ENCODE measurements at regions not wholly inside any gene's neighbourhood (a gene's known extent, or its start where the extent isn't known, plus 50 kb on each side); places are given as distances from the start of the nearest gene placed in this dataset.

DNA sequence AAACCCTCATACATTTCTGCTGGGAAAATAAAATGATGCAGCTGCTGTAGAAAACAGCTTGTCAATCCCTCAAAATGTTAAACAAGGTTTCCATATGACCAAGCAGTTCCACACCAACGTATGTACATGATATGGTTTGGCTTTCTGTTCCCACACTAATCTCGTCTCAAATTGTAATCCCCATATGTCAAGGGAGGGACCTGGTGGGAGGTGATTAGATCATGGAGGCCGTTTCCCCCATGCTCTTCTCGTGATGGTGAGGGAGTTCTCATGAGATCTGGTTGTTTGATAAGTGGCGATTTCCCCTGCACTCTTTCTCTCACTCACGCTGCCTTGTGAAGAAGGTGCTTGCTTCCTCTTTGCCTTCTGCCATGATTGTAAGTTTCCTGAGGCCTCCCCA lies 100.6 kb upstream of the SLC24A5 start:
- DNase-seq = no peak
- no peak overlapping the region for H3K4me3 Mint-ChIP-seq
- no peaks in the 10 kb centered on the region for H3K36me3 Mint-ChIP-seq
- no peak overlapping the region for H2AFZ ChIP-seq (ENCODE audit: insufficient read depth, low read depth, low read length, poor library complexity, severe bottlenecking)
- no peak overlapping the region for H3K4me2 ChIP-seq (replicated peaks; ENCODE audit: extremely low read depth, low read length, poor library complexity, severe bottlenecking)
- H3K27ac ChIP-seq (ENCODE audit: low read depth in 1 of 2, low read length in 2 of 2) = no peak overlapping the region
- no peaks in the 10 kb centered on the region for H3K9me3 ChIP-seq (replicated peaks in 1 of 2; ENCODE audit: control insufficient read depth in 1 of 2, insufficient read depth in 1 of 2, low read length in 2 of 2)
- H3K4me3 ChIP-seq (replicated peaks in 1 of 3; ENCODE audit: low read depth in 2 of 3, low read length in 3 of 3) = no peak overlapping the region
- H3K27ac Mint-ChIP-seq = no peak overlapping the region
- H3K27me3 Mint-ChIP-seq (ENCODE audit: low read depth in 3 of 3) = peaks cover 0 to 4% (median 2%) of the 10 kb centered on the region in 3 donors
- no CpG with 5 or more reads among the region's 6 CpGs for WGBS (ENCODE audit: insufficient coverage)
- H3K9ac ChIP-seq (ENCODE audit: insufficient read depth, low read length, poor library complexity, severe bottlenecking) = no peak overlapping the region
- TF ChIP-seq, protein P1, sequence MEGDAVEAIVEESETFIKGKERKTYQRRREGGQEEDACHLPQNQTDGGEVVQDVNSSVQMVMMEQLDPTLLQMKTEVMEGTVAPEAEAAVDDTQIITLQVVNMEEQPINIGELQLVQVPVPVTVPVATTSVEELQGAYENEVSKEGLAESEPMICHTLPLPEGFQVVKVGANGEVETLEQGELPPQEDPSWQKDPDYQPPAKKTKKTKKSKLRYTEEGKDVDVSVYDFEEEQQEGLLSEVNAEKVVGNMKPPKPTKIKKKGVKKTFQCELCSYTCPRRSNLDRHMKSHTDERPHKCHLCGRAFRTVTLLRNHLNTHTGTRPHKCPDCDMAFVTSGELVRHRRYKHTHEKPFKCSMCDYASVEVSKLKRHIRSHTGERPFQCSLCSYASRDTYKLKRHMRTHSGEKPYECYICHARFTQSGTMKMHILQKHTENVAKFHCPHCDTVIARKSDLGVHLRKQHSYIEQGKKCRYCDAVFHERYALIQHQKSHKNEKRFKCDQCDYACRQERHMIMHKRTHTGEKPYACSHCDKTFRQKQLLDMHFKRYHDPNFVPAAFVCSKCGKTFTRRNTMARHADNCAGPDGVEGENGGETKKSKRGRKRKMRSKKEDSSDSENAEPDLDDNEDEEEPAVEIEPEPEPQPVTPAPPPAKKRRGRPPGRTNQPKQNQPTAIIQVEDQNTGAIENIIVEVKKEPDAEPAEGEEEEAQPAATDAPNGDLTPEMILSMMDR (IDR thresholded peaks at IDR 0.05) = no peak
- no peaks in the 10 kb centered on the region for H3K36me3 ChIP-seq (replicated peaks in 1 of 2; ENCODE audit: control insufficient read depth in 1 of 2, insufficient read depth in 2 of 2, low read length in 2 of 2)
- no peaks in the 10 kb centered on the region for H3K79me2 ChIP-seq (ENCODE audit: insufficient read depth, low read length)
- no peaks in the 10 kb centered on the region for H3K4me1 Mint-ChIP-seq
- H3K27me3 ChIP-seq (ENCODE audit: control insufficient read depth in 2 of 2, insufficient read depth in 2 of 2, low read length in 2 of 2) = peaks cover 0 to 5% of the 10 kb centered on the region in 2 donors
- no peaks in the 10 kb centered on the region for H3K4me1 ChIP-seq (ENCODE audit: control insufficient read depth in 1 of 2, insufficient read depth in 2 of 2, low read length in 2 of 2)
- H3K9me3 Mint-ChIP-seq = peaks cover 0 to 3% (median 0%) of the 10 kb centered on the region in 7 donors
- intact Hi-C loops (cut with micrococcal nuclease) = no loop called here
- no peaks in the 10 kb centered on the region for H4K20me1 ChIP-seq (ENCODE audit: insufficient read depth, low read length)

DNA sequence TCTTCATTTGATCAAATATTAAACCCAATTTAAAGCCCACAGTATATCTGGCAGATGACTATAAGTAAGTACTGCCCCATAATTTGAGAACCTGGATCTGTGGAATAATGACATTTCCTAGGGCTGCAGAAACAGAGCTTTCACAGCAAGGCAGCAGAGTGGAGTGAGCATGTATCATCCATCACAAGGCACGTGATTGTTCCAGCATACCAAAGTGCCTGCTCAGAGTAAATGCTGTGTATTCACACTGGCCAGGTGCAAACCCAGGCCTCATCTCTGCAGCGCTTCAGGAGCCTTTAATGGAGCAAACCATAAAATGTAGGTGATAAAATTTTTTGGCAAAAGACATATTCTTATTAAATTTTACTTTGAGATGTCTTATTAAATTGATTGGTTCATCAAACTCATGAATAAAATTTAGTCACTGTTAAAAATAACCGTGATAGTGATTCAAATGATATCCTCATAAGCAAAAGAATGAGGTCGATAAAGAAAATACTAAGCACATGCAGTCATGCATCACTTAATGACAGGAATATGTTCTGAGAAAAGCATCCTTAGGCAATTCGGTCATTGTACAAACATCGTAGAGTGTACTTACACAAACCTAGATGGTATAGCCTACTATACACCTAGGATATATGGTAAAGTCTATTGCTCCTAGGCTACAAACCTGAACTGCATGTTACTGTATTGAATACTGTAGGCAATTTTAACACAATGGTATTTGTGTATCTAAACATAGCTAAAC lies 99.3 kb upstream of the SLC24A5 start:
- 90% methylated on average over 1 of the region's 6 CpGs for WGBS (ENCODE audit: insufficient coverage)
- Mint-ChIP-seq H3K9me3 (peaks cover 0 to 3% (median 2%) of the 10 kb centered on the region in 7 donors), H3K27me3 (ENCODE audit: low read depth in 3 of 3) (peaks cover 2 to 7% (median 2%) of the 10 kb centered on the region in 3 donors), H3K4me1 (no peaks in the 10 kb centered on the region), H3K4me3 (no peak overlapping the region), H3K27ac (no peak overlapping the region), H3K36me3 (no peaks in the 10 kb centered on the region)
- Histone ChIP-seq H3K4me2 (replicated peaks; ENCODE audit: extremely low read depth, low read length, poor library complexity, severe bottlenecking) (no peak overlapping the region), H2AFZ (ENCODE audit: insufficient read depth, low read depth, low read length, poor library complexity, severe bottlenecking) (no peak overlapping the region), H3K79me2 (ENCODE audit: insufficient read depth, low read length) (no peaks in the 10 kb centered on the region), H3K9me3 (replicated peaks in 1 of 2; ENCODE audit: control insufficient read depth in 1 of 2, insufficient read depth in 1 of 2, low read length in 2 of 2) (no peaks in the 10 kb centered on the region), H3K9ac (ENCODE audit: insufficient read depth, low read length, poor library complexity, severe bottlenecking) (no peak overlapping the region), H3K27ac (ENCODE audit: low read depth in 1 of 2, low read length in 2 of 2) (no peak overlapping the region), H4K20me1 (ENCODE audit: insufficient read depth, low read length) (no peaks in the 10 kb centered on the region), H3K36me3 (replicated peaks in 1 of 2; ENCODE audit: control insufficient read depth in 1 of 2, insufficient read depth in 2 of 2, low read length in 2 of 2) (no peaks in the 10 kb centered on the region), H3K4me3 (replicated peaks in 1 of 3; ENCODE audit: low read depth in 2 of 3, low read length in 3 of 3) (no peak overlapping the region), H3K4me1 (ENCODE audit: control insufficient read depth in 1 of 2, insufficient read depth in 2 of 2, low read length in 2 of 2) (no peaks in the 10 kb centered on the region), H3K27me3 (ENCODE audit: control insufficient read depth in 2 of 2, insufficient read depth in 2 of 2, low read length in 2 of 2) (no peaks in the 10 kb centered on the region)
- no peak for DNase-seq
- TF ChIP-seq, protein P1 (IDR thresholded peaks at IDR 0.05) = no peak
- intact Hi-C loops (cut with micrococcal nuclease) = no loop called here

All from CD14-positive monocyte (primary cell).